Tibial nerve (tissue), 4 donors: ENCODE measurements at regions not wholly inside any gene's neighbourhood (a gene's known extent, or its start where the extent isn't known, plus 50 kb on each side); places are given as distances from the start of the nearest gene placed in this dataset.

Source experiments
- DNase-seq, 2 donors: peaks; one replicate each; pipeline ENCODE4 v3.0.0-alpha.2; 2019; ENCODE audit warnings: low spot score in 2 of 2
- H3K27ac ChIP-seq, 4 donors: fragments of 200-600 bp; sonication (generic) in 3 of 4; one replicate each; pipeline ENCODE4 v1.5.1; 2017 to 2019; ENCODE audit warnings: mild to moderate bottlenecking in 1 of 4
- H3K27me3 ChIP-seq, 2 donors: fragments of 200-600 bp; sonication (generic) in 1 of 2; one replicate each; pipeline versions ENCODE4 v1.5.1 to v1.6.0; 2017 to 2019
- H3K36me3 ChIP-seq, 3 donors: fragments of 200-600 bp; sonication (generic); one replicate each; pipeline ENCODE4 v1.5.1; 2018 to 2019
- H3K4me1 ChIP-seq, 4 donors: fragments of 200-600 bp; sonication (generic) in 3 of 4; one replicate each; pipeline ENCODE4 v1.5.1; 2017 to 2019
- H3K4me3 ChIP-seq, 4 donors: fragments of 200-600 bp; sonication (generic) in 3 of 4; one replicate each; pipeline ENCODE4 v1.5.1; 2017 to 2019; ENCODE audit warnings: mild to moderate bottlenecking in 1 of 4, moderate library complexity in 1 of 4
- H3K9me3 ChIP-seq, 4 donors: fragments of 200-600 bp; sonication (generic) in 3 of 4; one replicate each; pipeline ENCODE4 v1.5.1; 2017 to 2019
- CTCF ChIP-seq, 5 experiments: fragments of 200-600 bp in 3 of 5; fragments of 450-650 bp in 2 of 5; sonication (generic) in 3 of 5; IDR thresholded peaks; one replicate each; pipeline ENCODE4 v1.5.1; 2016 to 2019; ENCODE audit warnings: antibody characterized with exemption in 5 of 5, mild to moderate bottlenecking in 3 of 5, moderate library complexity in 2 of 5
- EP300 ChIP-seq, 2 donors: sonication (generic); formaldehyde crosslinking; IDR thresholded peaks; one replicate each; pipeline ENCODE4 v1.6.1; 2017; ENCODE audit warnings: antibody characterized with exemption in 2 of 2, mild to moderate bottlenecking in 1 of 2
- POLR2A ChIP-seq, 2 donors: fragments of 450-650 bp; IDR thresholded peaks; one replicate each; pipeline ENCODE4 v1.6.1; 2017; ENCODE audit warnings: antibody characterized with exemption in 2 of 2, mild to moderate bottlenecking in 2 of 2, moderate library complexity in 2 of 2
- WGBS, 2 donors: methylation state at CpG; one replicate each; pipeline ENCODE4 v1.1.5; 2018; 5-methylcytosine and 5-hydroxymethylcytosine counted together

GRCh38 chr16:60151987-60152386 is 1417.9 kb upstream of the GOT2 start:
- 86 to 97% methylated on average over 3 of the region's 3 CpGs for WGBS, 2 donors
- no peaks in the 10 kb centered on the region for H3K27me3 ChIP-seq
- H3K4me3 ChIP-seq, result no peak overlapping the region
- no peaks in the 10 kb centered on the region for H3K36me3 ChIP-seq
- H3K4me1 ChIP-seq, result no peaks in the 10 kb centered on the region
- TF ChIP-seq POLR2A (IDR thresholded peaks at IDR 0.05), result no peak
- no peak for TF ChIP-seq CTCF (IDR thresholded peaks at IDR 0.05)
- TF ChIP-seq EP300 (IDR thresholded peaks at IDR 0.05), result no peak
- no peak overlapping the region for H3K27ac ChIP-seq
- no peak for DNase-seq
- peaks cover 0 to 4% (median 0%) of the 10 kb centered on the region in 4 donors for H3K9me3 ChIP-seq

- 49 to 51% methylated on average over 3 of the region's 3 CpGs for WGBS, 2 donors
- Histone ChIP-seq H3K4me3 (no peak overlapping the region), H3K9me3 (peaks cover 0 to 4% (median 0%) of the 10 kb centered on the region in 4 donors), H3K4me1 (no peaks in the 10 kb centered on the region), H3K27ac (no peak overlapping the region), H3K27me3 (no peaks in the 10 kb centered on the region), H3K36me3 (no peaks in the 10 kb centered on the region)
- no peak for DNase-seq
- no peak for TF ChIP-seq EP300 (IDR thresholded peaks at IDR 0.05)
- no peak for TF ChIP-seq POLR2A (IDR thresholded peaks at IDR 0.05)
- no peak for TF ChIP-seq CTCF (IDR thresholded peaks at IDR 0.05)
These were observed 1416.8 kb upstream of the GOT2 start for GRCh38 chr16:60150907-60151306.

GRCh38 chr16:60143348-60143705 is 1409.2 kb upstream of the GOT2 start:
- TF ChIP-seq EP300 (IDR thresholded peaks at IDR 0.05) (no peak), POLR2A (IDR thresholded peaks at IDR 0.05) (no peak), CTCF (IDR thresholded peaks at IDR 0.05) (no peak)
- 78 to 86% methylated on average over 1 of the region's 1 CpG for WGBS, 2 donors
- no peak overlapping the region for H3K4me3 ChIP-seq
- H3K9me3 ChIP-seq, result peaks cover 0 to 16% (median 0%) of the 10 kb centered on the region in 4 donors
- H3K27me3 ChIP-seq, result no peaks in the 10 kb centered on the region
- no peaks in the 10 kb centered on the region for H3K4me1 ChIP-seq
- DNase-seq, result no peak
- no peaks in the 10 kb centered on the region for H3K36me3 ChIP-seq
- no peak overlapping the region for H3K27ac ChIP-seq

- no peaks in the 10 kb centered on the region for H3K36me3 ChIP-seq
- H3K4me1 ChIP-seq, result no peaks in the 10 kb centered on the region
- TF ChIP-seq EP300 (IDR thresholded peaks at IDR 0.05), result no peak
- TF ChIP-seq POLR2A (IDR thresholded peaks at IDR 0.05), result no peak
- TF ChIP-seq CTCF (IDR thresholded peaks at IDR 0.05), result no peak
- H3K27ac ChIP-seq, result no peak overlapping the region
- no peaks in the 10 kb centered on the region for H3K27me3 ChIP-seq
- no peak overlapping the region for H3K4me3 ChIP-seq
- WGBS, 2 donors, result 48 to 59% methylated on average over 1 of the region's 1 CpG
- peaks cover 0 to 18% (median under 1%) of the 10 kb centered on the region in 4 donors for H3K9me3 ChIP-seq
- DNase-seq, result no peak
These were observed 1408.7 kb upstream of the GOT2 start for GRCh38 chr16:60142619-60143347.

GRCh38 chr16:60137891-60138290 is 1403.8 kb upstream of the GOT2 start:
- Histone ChIP-seq H3K27me3 (no peaks in the 10 kb centered on the region), H3K9me3 (peaks cover 0 to 30% (median 5%) of the 10 kb centered on the region in 4 donors), H3K4me3 (no peak overlapping the region), H3K36me3 (no peaks in the 10 kb centered on the region), H3K4me1 (no peaks in the 10 kb centered on the region), H3K27ac (no peak overlapping the region)
- DNase-seq, result no peak
- TF ChIP-seq EP300 (IDR thresholded peaks at IDR 0.05), result no peak
- no peak for TF ChIP-seq CTCF (IDR thresholded peaks at IDR 0.05)
- no peak for TF ChIP-seq POLR2A (IDR thresholded peaks at IDR 0.05)
